ENCODE measurements at regions not wholly inside any gene's neighbourhood (a gene's known extent, or its start where the extent isn't known, plus 50 kb on each side); places are given as distances from the start of the nearest gene placed in this dataset.
"Not testable (repeated sequence)": the region's sequence is repeated elsewhere in the genome, so short reads cannot be mapped to it uniquely, and the experiment has no call there.

DNA sequence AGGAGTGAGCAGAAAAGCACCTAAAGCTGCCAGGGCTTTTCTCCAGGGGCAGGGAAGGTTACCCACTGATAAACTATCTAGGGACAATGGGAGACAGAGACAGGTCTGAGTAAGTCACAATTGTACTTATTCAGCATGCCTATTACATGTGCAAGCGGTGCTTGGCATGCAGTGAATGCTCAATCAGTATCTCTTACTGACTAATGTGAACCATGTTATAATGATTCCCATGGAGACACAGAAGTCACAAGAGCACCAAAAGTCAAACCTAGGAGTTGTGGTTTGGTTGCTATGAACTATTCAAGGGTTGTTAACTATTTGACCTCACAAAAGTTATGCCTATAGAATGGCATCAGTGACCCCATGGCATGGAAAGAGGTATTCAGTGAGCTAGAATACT, 50.0 kb upstream of the RASGRP1 start:
- no peak for DNase-seq

DNA sequence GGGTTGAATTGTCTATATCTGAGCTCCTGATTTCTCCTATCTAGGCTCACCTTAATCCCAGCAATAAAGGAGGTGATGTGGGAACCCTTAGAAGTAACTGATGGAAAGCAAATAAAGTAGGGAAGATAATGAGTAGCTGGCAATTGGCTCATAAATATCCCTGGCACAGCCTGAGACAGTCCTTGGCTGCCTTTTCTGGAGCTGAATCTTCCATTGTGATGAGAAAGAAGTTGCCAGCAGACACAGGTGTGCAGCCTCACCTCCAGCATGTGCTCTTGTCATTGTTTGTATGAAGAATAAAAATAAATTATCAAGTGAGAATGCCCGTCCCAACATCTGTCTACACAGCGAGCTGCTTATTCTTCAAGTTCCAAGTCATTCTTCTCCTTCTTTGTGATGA, 53.2 kb upstream of the RASGRP1 start:
- DNase-seq: no peak

DNA sequence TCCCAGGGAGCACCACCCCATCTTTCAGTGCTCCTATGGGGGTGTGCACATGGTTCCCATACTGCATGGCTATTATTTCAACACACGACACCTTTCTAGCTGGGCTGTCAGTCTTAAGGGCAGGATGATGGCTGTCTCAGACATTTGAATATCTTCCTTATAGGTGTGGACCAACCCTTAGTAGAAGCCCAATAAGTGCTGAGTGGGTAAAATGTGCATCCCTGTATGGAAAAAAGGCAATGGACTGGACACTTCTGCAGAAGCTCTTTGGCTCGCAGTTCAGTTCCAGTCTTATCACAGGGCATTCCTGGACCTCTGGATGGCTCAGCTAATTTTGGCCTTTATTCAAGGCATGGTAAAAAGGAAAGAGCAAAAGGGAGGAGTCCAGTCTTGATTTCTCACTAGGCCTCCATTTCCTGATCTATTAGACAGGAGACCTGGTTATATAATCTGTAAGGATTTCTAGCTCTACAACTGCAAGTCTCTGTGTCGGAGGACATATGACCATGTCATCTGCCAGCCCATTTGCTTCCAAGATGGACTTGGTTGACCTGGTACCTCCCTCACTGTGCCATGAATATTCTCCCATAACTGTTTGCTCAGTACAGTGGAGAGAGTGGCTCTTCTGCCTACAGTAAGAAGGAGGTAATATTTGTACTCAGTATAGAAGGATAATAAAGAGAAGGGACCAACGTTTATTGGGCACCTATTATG, 53.8 kb upstream of the RASGRP1 start:
- no peak for DNase-seq

DNA sequence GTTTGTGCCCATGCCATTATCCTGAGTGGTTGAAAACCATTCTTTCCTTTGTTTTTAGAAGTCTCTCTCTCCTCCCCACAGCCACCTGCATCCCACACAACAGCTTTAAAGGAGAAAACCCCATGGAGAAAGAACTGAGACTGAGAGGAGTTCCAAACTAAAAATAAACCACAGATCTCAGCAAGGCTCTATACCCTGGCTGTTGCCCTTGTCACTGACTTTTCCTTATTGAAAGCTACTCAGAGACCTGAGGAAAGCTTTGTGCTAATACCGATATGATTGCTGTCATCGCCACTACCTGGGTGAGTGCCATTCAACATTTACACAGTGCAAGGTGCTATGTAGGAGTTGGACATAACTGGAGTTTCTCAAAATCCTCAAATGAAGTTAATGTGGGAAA, 55.5 kb upstream of the RASGRP1 start:
- no peak for DNase-seq

DNA sequence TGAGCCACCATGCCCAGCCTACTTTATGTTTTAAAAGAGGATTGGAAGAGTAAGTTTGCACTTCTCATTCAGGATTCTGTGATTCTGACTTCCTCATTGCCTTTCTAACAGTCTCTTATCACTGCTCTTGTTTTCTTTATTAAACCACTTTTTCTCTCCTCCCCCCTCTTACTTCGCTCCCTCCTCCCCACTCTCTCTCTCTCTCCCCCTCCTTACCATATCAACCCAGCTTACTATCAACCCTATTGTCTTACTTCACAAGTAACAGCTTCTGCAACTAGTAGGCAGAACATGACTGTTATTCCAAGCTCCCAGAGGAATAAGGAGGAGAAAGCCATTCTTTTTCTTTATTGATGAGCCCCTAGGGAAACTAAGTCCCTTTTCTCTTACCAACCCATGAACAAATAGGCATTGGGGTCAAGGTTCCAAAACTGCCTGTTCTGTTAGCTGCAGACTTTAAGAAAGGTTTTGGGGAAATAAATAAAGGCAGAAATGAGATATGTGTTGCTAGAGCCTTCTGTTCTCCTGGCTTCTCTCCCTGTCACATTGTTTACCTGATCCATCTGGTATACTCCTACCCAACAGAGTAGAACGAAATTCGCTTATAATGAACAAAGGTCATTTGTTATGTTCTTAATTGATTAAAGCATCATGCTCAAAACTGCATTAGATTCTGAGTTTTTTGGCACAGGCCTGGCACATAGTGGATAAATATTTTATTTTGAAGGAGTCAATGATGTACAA, 56.4 kb upstream of the RASGRP1 start:
- DNase-seq: no peak

DNA sequence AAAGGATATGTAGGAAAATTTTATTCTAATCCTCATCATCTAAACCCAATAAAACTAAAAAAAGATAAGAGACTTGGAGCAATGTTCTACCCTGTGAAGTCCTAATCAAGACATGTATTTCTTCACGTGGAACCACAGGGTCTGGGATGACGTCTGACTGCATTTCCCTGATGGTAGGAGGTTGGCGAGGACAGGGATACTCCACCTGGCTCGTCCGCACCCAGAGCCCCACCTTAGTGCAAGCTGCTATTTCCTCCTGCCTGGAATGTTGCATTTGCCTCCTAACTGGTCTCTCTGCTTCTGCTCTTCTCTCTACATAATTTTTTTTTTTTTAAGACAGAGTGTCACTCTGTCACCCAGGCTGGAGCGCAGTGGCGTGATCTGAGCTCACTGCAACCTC, 57.7 kb upstream of the RASGRP1 start:
- DNase-seq: no peak

DNA sequence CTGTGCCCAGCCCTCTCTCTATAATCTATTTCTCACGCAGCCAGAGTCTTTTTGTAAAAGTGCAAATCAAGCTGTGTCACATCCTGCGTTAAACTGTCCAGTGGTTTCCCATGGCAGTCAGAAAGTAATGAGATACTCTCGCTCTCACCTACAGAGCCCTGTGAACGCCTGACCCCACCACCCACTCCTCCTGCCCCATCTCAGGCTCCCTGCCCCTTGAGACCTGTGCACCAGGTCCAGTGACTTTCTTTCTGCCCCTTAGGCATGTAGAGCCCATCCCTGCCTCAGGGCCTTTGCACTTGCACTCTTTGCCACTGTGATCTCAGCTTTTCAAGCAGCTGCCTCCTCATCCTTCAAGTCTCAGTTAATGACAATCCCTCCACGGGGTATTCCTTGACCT, 58.3 kb upstream of the RASGRP1 start:
- no peak for DNase-seq

DNA sequence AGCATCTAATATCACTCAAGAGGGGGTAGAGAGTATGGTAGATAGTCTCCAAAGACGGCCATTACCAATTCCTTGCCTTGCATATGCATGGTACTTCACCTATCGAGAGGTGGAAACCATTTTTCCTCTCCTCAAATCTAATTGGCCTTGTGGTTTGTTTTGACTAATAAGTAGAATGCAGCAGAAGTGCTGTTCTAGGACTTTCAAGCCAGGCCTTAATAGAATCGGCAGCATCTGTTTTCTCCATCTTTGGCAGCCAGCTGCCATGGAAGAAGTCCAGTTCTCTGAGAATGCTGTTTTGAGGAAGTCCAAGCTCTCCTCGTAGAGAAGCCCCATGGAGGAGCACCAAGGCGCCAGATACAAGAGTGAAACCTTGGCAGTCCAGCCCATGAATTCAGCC, 59.1 kb upstream of the RASGRP1 start:
- no peak for DNase-seq

DNA sequence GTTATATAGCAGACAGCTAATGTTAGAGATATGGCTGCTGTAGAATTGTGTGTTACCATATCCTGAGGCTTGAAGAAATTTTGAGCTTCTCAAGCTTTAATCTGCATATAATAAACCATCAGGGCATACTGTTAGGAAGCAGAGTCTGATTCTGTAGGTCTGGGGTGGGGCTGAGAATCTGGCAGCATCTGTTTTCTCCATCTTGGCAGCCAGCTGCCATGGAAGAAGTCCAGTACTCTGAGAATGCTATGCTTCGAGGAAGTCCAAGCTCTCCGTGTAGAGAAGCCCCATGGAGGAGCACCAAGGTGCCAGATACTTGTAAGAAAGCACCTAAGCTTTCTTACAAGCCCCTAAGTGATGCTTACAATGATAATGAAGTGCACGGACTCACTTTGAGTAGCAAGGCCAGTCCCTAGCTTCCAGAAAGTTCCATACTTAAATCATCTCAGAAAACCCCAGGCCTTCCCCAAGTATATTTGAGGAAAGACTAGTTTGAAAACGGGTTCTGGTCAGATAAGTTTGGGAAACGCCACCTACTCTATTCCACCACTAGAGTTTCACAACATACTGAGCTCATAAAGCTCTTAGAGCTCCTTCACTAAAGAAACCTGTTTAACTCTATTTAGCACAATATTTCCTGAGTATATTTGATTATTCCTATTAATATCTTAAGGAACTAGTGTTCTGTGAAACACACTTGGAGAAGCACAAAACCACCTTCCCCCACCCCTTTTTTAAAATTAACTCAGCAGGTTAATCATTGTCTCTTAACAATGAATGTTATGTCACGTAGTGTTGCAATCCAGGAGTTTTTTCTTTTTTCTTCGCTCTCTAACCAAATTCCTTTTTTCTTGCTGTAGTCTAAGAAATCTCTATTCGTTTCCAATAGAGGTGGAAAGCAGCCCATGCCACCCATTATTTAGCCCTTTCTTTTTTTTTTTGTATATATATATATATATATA, 59.9 kb upstream of the RASGRP1 start:
- no peak for DNase-seq

DNA sequence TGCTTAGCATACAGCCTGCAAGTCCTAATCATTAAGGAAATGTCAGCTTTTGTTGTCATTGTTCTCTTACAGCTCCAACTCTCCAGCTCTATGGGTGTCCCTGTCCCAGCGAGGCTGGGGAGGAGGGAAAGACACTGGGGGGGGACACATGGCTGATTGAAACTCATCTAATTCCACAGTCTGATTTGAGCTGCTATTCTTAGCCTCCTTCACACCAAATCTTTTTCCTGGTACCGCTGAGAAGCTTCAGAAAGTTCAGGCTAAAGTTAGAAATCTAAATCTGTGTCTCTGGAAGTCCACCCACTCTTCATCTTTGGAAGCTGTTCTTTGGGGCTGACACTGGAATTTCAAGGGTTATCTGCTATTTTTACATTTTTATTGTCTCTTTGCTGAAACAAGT, 61.3 kb upstream of the RASGRP1 start:
- no peak for DNase-seq

DNA sequence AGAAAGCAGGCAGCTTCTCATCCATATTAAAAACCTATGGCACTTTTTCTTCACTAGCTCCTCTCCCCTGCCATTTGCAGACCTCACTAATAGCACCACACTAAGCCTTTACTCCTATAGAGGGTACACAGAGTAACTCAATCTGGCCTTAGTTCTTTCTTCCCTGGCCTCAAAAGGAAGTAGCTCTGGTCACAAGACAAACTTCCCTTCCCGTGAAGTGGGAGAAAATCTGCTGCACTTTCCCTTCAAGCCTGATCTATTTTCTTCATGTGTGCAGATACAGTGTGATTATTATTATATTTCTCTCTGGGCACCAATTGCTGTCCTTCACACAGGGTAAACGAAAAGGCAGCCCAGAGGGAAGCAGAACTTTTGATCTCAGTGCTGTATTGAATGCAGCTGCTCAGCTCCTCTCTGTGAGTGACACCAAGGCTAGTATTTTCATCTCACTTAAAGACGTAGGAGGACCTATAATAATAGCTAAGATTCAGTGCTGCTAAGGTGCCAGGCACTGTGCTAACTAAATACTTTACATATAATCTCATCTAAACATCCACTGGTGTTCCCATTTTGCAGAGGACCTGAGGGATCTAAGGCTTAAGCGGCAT, 61.9 kb upstream of the RASGRP1 start:
- no peak for DNase-seq

DNA sequence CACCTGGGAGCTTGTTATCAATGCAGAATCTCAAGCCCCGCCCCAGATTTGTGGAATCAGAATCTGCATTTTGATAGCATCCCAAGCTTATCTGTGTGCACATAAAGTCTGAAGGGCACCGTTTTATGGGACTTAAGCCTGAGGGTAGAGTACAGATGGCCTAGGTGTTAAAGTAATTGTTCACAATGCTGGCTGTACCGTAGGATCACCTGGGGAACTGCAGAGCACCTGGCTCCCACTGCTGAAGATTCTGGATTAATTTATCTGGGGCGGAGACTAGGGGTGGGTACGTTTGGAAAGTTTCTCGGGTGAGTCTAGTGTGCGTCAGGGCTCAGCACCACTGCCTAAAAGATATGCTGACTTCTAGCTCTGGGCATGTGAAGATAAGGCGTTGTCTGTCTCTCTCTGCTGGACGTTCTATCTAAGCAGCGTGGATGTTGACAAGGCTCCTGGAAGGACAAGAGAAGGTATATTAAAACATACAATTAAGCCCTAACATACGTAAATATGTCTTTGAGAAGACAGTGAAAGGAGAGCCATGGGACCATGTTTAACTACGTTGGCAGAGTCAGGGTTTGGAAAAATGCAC, 63.2 kb upstream of the RASGRP1 start:
- no peak for DNase-seq

DNA sequence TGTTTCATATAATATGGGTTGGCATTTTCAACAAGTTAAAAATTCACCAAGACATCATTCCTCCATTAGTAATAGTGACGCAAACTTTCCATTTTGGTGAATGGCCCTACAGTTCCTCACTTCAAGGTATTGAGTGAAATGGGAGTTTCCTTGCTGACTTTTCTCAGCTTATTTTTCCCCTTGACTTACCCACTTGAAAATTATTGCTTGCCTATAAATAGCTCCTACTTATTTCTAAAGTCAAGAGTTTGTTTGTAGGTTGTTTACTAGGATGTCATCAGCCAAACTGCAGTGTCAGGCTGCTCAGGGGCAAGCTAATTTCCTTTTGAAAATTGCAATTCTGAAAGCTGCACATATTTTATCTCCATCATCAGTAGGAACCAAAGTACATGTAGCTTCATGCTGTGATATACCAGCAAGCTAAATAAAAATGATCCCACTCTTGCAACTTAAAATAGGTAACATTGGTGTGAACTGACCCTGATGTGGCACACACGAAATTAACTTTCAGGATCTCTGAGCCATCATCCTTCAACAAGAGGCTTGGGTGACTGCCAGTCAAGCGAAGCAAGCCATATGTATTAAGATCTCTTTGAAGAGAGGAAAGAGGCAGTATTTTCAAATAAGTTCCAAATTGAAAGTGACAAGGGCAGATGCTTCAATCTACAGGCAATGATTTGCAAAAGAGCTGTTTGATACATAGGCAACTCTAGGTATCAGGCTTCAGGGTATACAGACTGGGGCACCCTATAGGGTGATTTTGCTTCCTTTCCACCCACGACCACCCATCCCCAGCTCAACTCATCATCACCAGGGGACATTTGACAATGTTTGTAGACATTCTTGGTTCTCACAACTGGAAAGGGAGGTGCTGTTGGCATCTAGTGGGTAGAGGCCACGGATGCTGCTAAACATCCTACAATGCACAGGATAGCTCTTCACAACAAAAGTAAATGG, 66.8 kb upstream of the RASGRP1 start:
- DNase-seq: no peak

DNA sequence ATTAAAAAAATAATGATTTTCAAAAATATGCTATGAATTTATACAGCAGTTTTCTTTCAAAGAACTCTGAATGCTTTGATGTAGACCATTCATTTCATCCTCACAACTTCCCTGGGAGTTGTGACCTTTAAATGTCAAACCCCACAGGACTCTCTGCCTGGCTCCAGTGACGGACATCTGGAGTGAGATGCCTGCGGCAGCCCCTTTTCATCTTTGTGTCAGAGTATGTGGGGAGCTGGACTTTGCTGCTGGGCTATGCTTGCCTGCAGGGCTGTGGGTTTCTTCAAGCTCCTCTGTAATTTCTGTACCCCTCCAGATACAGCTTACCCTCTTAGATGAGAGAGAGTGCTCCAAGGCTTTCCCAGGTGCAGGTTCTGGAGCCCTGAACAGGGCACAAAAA, 70.6 kb upstream of the RASGRP1 start:
- no peak for DNase-seq

DNA sequence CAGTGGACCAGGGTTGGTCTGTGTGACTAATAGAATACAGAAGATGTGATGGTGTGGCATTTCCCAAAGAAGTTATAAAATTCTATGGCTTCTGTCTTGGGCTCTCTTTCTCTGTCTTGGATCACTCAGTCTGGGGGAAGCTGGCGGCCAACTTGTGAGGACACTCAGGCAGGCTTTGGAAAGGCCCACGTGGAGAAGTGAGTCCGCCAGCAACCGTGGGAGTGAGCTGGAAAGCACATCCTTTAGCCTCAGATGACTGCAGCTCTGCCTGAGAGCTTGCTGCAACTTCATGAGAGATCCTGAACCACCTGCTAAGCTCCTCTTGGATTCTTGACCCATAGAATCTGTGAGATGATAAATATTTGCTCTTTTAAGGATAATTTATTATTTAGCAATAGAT, 72.0 kb upstream of the RASGRP1 start:
- DNase-seq: no peak

DNA sequence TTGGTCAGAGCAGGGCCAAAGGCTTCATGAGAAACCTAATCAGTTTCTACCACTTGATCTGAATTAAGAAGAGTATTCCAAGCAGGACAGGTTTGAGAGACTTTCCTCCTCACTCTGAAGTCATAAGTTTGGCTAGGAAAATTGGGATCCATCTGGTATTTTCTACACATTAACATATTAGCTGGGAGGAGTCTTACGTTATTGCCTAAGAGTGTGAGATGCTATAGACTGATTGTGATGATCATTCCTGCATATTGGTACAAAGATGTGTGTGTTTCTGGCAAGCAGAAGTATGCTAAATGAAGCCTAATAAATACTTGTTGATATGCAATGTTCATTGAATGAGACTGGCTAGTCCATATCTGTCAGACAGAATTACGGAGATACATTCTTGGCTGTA, 73.5 kb upstream of the RASGRP1 start:
- no peak for DNase-seq

DNA sequence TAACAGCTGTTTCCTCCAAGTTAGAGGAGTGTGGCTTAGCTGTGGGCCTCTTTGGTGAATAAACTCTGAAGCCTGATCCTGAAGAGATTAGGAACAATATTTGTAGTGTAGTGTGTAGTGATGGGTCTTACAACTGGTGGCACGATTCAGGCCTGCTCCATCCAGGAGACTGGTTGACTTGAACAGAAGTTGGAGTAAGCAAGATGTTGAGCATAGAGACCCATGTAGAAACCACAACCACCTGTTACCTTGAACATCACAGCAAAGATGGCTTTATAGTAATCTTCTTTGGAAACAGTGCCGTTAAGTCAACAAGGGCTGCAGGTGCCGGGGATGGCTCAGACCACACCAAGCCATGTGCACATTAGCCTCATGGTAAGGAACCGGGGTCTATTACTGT, 74.2 kb upstream of the RASGRP1 start:
- no peak for DNase-seq

DNA sequence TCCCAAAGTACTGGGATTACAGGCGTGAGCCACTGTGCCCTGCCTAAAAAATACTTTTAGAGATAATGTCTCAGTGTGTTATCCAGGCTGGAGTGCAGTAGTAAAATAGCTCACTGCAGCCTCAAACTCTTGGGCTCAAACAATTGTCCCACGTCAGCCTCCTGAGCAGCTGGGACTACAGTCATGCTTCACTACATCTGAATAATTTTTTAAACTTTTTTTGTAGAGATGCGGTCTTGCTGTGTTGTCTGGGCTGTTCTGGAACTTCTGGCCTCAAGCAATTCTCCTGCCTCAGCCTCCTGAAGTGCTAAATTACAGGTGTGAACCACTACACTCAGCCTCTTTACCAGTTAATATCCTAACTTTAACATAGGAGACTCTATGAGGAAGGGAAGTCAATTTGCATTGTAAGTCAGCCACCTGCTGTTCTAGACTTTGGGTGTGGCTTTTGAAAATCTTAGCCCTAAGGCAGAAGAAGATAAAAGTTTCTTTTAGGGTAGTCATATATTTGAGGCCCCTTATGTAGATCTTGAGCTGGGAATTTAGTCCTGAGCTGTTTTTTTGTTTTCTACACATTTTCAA, 78.2 kb upstream of the RASGRP1 start:
- no peak for DNase-seq

DNA sequence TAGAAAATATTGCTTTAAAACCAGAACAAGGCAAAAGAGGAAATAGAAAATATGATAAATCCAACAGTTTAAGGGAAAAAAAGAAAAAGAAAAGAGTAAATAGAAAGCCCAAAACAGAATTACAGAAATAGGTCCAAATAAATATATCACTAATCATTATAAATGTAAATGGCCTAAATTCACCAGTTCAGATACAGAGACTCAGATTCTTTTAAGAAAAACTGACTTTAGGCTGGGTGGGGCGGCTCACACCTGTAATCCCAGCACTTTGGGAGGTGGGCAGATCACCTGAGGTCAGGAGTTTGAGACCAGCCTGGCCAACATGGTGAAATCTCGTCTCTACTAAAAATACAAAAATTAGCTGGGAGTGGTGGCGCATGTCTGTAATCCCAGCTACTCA, 79.7 kb upstream of the RASGRP1 start:
- not testable (repeated sequence) for DNase-seq

DNA sequence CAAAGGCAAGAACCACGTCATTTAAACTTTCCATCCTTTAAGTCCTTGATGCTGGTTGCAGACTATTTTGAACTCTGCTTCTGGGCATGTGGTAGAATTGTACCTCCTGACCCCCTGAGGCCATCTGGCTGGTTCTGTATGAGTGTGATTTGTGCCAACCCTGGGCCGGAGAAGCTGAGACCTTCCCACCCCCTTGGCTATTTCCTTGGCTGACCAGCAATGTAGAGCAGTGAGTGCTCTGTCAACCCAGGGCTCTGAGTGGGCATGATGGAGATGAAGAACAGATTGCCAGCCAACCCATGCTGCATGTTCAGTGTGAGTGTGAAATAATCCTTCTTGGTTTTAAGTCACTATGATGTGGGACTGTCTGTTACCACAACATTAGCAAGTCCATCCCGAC, 82.1 kb upstream of the RASGRP1 start:
- no peak for DNase-seq

DNA sequence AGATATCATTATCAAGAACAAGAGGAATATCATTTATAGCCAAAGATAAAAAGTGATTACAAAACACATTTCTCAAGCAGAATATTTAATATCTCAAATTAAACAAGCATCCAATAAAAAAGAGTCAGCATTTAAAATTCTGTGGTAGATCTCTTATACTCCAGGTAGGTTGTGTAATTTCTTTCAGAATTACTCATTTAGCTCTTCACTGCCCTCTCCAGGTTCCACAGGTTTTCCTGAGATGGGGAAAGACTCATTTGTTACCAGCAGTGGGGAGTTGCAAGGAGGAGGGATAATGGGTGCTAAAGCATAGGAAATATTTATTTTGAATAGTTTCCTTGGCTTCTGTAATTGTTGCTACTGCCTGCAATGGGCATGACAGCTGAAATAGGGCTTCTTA, 83.1 kb upstream of the RASGRP1 start:
- no peak for DNase-seq
